ENCODE measurements at regions not wholly inside any gene's neighbourhood (a gene's known extent, or its start where the extent isn't known, plus 50 kb on each side); places are given as distances from the start of the nearest gene placed in this dataset.

DNA sequence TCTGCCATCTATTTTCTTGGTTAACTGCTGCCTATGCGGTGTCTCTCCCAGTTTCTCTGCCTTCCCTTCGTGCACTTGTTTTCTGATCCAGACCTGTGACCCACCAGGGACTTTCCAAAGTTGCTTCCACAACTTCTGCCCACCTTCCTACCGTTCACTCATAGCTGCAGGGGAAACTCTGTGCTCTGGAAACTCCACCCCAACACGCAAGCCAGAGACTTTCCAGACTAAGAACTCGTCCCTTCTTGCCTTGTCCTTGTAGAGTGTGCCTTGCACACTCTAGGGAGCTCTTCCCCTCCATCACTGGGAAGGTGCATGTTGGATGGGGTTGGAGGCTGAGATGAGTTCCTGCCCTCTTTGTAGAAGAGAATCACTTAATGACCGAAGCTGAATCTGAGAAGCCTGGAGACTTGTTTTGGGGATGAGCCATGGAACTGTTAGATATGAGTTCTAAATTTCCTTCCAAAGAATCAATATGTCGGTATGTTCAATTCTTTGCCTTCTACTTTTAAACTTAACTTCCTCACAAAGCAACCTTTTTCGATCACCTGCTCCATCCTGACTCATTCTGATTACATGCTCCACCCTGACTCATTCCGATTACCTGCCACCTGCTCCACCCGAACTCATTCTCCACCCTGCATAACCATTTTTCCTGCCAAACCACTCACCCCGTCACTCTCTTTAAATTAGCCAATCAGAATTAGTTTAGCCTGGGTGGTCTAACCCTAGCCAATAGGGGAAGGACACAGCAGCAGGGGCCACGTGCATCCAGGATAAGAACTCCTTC, 82.1 kb upstream of the CAPRIN2 start:
- 45 to 71% (median 50%) methylated on average over 12 of the region's 12 CpGs for whole genome bisulfite sequencing, 3 donors
- H3K4me1 ChIP-seq (ENCODE audit: control insufficient read depth in 3 of 3, insufficient read depth in 2 of 3, low read depth in 1 of 3, low read length in 2 of 3) = no peaks in the 10 kb centered on the region
- DNase-seq (peak in 1 of 2 donors; percentile 31), FAIRE-seq (no peak)
- H3K36me3 ChIP-seq (ENCODE audit: control insufficient read depth in 3 of 3, insufficient read depth in 2 of 3, low read depth in 1 of 3, low read length in 3 of 3) = no peaks in the 10 kb centered on the region
- no peak overlapping the region for H3K4me3 ChIP-seq (ENCODE audit: low read depth in 1 of 3, low read length in 3 of 3)
- peaks cover 0 to 16% (median 7%) of the 10 kb centered on the region in 3 donors for H3K27me3 ChIP-seq (ENCODE audit: control insufficient read depth in 3 of 3, insufficient read depth in 3 of 3, low read length in 3 of 3)
- H3K27ac ChIP-seq (ENCODE audit: low read depth in 1 of 3, low read length in 2 of 3) = no peak overlapping the region
- H3K9me3 ChIP-seq (ENCODE audit: control insufficient read depth in 2 of 2, insufficient read depth in 1 of 2, low read depth in 1 of 2, low read length in 1 of 2) = peaks cover 0 to 2% of the 10 kb centered on the region in 2 donors

DNA sequence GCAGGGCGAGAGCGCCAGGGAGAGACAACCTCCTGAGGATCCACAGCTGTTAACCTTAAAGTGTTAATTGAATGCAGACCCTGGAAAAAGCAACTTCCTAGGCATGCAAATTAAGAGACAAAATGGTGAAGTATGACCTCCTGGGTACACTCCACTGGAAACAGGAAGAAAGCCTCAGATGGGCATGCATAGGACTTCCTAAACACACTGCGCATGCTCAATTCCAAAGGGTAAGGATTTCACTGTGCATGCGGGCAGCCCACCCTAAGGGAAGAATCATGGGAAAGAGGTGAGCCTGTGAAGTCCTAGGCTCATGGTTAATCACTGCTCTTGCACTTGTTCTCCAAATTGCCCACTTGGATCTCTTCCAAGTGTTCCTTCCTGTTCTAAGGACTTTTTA, 80.5 kb upstream of the CAPRIN2 start:
- WGBS, 3 donors = 80 to 97% (median 87%) methylated on average over 4 of the region's 4 CpGs
- no peaks in the 10 kb centered on the region for H3K4me1 ChIP-seq (ENCODE audit: control insufficient read depth in 3 of 3, insufficient read depth in 2 of 3, low read depth in 1 of 3, low read length in 2 of 3)

DNA sequence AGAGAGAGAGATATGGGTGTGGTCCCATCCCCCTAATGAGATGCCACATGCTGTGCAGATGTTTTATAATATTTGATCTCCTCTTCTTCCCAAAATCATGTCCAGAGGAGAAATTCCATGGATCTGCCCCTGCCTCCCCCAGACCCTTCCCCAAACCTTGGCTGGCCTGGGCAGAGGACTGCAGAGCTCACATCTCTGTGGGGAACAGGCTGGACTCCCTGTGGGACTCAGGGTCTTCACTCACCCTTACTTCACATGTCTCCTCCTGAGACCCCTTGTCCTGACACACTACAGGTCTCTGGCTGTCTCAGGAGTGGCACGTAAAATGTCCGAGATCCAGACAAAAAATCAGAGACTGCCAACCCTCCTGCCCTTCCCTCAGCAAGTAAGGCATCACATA, 76.0 kb upstream of the CAPRIN2 start:
- WGBS, 3 donors = 90 to 93% (median 92%) methylated on average over 2 of the region's 2 CpGs
- DNase-seq (no peak), FAIRE-seq (no peak)
- peaks cover 0 to 9% (median 5%) of the 10 kb centered on the region in 3 donors for H3K27me3 ChIP-seq (ENCODE audit: control insufficient read depth in 3 of 3, insufficient read depth in 3 of 3, low read length in 3 of 3)
- H3K36me3 ChIP-seq (ENCODE audit: control insufficient read depth in 3 of 3, insufficient read depth in 2 of 3, low read depth in 1 of 3, low read length in 3 of 3) = no peaks in the 10 kb centered on the region
- H3K4me1 ChIP-seq (ENCODE audit: control insufficient read depth in 3 of 3, insufficient read depth in 2 of 3, low read depth in 1 of 3, low read length in 2 of 3) = no peaks in the 10 kb centered on the region
- no peak overlapping the region for H3K4me3 ChIP-seq (ENCODE audit: low read depth in 1 of 3, low read length in 3 of 3)
- peaks cover 0 to 2% of the 10 kb centered on the region in 2 donors for H3K9me3 ChIP-seq (ENCODE audit: control insufficient read depth in 2 of 2, insufficient read depth in 1 of 2, low read depth in 1 of 2, low read length in 1 of 2)
- no peak overlapping the region for H3K27ac ChIP-seq (ENCODE audit: low read depth in 1 of 3, low read length in 2 of 3)

More for the DNA sequence above, 80.5 kb upstream of the CAPRIN2 start:
- Histone ChIP-seq H3K27me3 (ENCODE audit: control insufficient read depth in 3 of 3, insufficient read depth in 3 of 3, low read length in 3 of 3) (peaks cover 0 to 12% (median 9%) of the 10 kb centered on the region in 3 donors), H3K36me3 (ENCODE audit: control insufficient read depth in 3 of 3, insufficient read depth in 2 of 3, low read depth in 1 of 3, low read length in 3 of 3) (no peaks in the 10 kb centered on the region), H3K9me3 (ENCODE audit: control insufficient read depth in 2 of 2, insufficient read depth in 1 of 2, low read depth in 1 of 2, low read length in 1 of 2) (peaks cover 0 to 2% of the 10 kb centered on the region in 2 donors), H3K27ac (ENCODE audit: low read depth in 1 of 3, low read length in 2 of 3) (no peak overlapping the region), H3K4me3 (ENCODE audit: low read depth in 1 of 3, low read length in 3 of 3) (no peak overlapping the region)
- DNase-seq = no peak
- no peak for FAIRE-seq

- Histone ChIP-seq H3K9me3 (ENCODE audit: control insufficient read depth in 2 of 2, insufficient read depth in 1 of 2, low read depth in 1 of 2, low read length in 1 of 2) (peaks cover 0 to 2% of the 10 kb centered on the region in 2 donors), H3K4me1 (ENCODE audit: control insufficient read depth in 3 of 3, insufficient read depth in 2 of 3, low read depth in 1 of 3, low read length in 2 of 3) (no peaks in the 10 kb centered on the region), H3K4me3 (ENCODE audit: low read depth in 1 of 3, low read length in 3 of 3) (no peak overlapping the region), H3K36me3 (ENCODE audit: control insufficient read depth in 3 of 3, insufficient read depth in 2 of 3, low read depth in 1 of 3, low read length in 3 of 3) (no peaks in the 10 kb centered on the region), H3K27ac (ENCODE audit: low read depth in 1 of 3, low read length in 2 of 3) (no peak overlapping the region), H3K27me3 (ENCODE audit: control insufficient read depth in 3 of 3, insufficient read depth in 3 of 3, low read length in 3 of 3) (peaks cover 0 to 5% (median 4%) of the 10 kb centered on the region in 3 donors)
- FAIRE-seq (no peak), DNase-seq (no peak)
- 66 to 73% (median 71%) methylated on average over 1 of the region's 1 CpG for WGBS, 3 donors
Measured at GRCh38 chr12:30829876-30830275, 75.1 kb upstream of the CAPRIN2 start.

DNA sequence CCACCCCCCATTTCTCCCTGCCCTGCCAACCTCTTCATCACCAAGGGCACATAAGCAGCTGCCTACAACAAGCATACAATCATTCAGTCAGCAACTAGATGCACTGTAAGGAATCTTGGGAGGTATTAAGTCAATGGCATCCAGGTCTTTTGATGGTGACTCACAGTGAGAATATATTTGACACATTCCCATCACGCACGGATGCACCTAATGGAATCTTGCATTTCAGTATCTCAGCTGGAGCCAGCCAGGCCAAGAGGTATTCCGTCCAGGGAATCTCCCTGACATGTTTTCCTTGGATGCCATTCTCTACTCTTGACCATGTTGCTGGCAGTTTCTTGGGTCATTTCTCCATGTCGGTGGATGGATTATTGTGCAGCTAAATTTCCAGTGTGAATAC, 73.9 kb upstream of the CAPRIN2 start:
- FAIRE-seq (no peak), DNase-seq (no peak)
- WGBS, 3 donors = 73 to 92% (median 91%) methylated on average over 4 of the region's 4 CpGs
- Histone ChIP-seq H3K4me3 (ENCODE audit: low read depth in 1 of 3, low read length in 3 of 3) (no peak overlapping the region), H3K9me3 (ENCODE audit: control insufficient read depth in 2 of 2, insufficient read depth in 1 of 2, low read depth in 1 of 2, low read length in 1 of 2) (peaks cover 0 to under 1% of the 10 kb centered on the region in 2 donors), H3K27ac (ENCODE audit: low read depth in 1 of 3, low read length in 2 of 3) (no peak overlapping the region), H3K36me3 (ENCODE audit: control insufficient read depth in 3 of 3, insufficient read depth in 2 of 3, low read depth in 1 of 3, low read length in 3 of 3) (no peaks in the 10 kb centered on the region), H3K27me3 (ENCODE audit: control insufficient read depth in 3 of 3, insufficient read depth in 3 of 3, low read length in 3 of 3) (peaks cover 0 to 7% (median 5%) of the 10 kb centered on the region in 3 donors), H3K4me1 (ENCODE audit: control insufficient read depth in 3 of 3, insufficient read depth in 2 of 3, low read depth in 1 of 3, low read length in 2 of 3) (no peaks in the 10 kb centered on the region)

- Histone ChIP-seq H3K27me3 (ENCODE audit: control insufficient read depth in 3 of 3, insufficient read depth in 3 of 3, low read length in 3 of 3) (peaks cover 0 to 20% (median 2%) of the 10 kb centered on the region in 3 donors), H3K4me3 (ENCODE audit: low read depth in 1 of 3, low read length in 3 of 3) (no peak overlapping the region), H3K9me3 (ENCODE audit: control insufficient read depth in 2 of 2, insufficient read depth in 1 of 2, low read depth in 1 of 2, low read length in 1 of 2) (no peaks in the 10 kb centered on the region), H3K27ac (ENCODE audit: low read depth in 1 of 3, low read length in 2 of 3) (no peak overlapping the region), H3K4me1 (ENCODE audit: control insufficient read depth in 3 of 3, insufficient read depth in 2 of 3, low read depth in 1 of 3, low read length in 2 of 3) (peaks cover 0 to 4% (median 2%) of the 10 kb centered on the region in 3 donors), H3K36me3 (ENCODE audit: control insufficient read depth in 3 of 3, insufficient read depth in 2 of 3, low read depth in 1 of 3, low read length in 3 of 3) (no peaks in the 10 kb centered on the region)
- DNase-seq (peak in 1 of 2 donors; percentile 41), FAIRE-seq (no peak)
- WGBS, 3 donors = 66 to 84% (median 79%) methylated on average over 15 of the region's 15 CpGs
Measured at GRCh38 chr12:30827101-30828066, 72.6 kb upstream of the CAPRIN2 start.

DNA sequence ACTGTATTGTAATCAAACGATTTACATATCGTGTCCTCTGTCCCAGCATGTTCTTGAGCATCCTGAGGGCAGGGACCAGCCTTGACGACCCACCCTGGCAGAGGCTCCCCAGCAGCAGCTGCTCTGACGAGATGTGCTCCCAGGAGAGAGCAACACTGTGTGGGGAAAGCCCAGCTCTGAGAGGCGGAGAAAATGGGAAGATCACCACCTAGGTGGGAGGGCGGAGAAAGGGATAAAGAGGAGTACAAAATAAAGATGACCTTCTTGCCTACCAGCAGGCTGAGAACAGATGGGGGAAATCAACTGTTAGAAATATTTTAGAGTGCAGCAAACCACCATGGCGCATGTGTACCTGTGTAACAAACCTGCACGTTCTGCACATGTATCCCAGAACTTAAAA, 71.5 kb upstream of the CAPRIN2 start:
- H3K4me1 ChIP-seq (ENCODE audit: control insufficient read depth in 3 of 3, insufficient read depth in 2 of 3, low read depth in 1 of 3, low read length in 2 of 3) = peaks cover 0 to 4% (median 2%) of the 10 kb centered on the region in 3 donors
- H3K27me3 ChIP-seq (ENCODE audit: control insufficient read depth in 3 of 3, insufficient read depth in 3 of 3, low read length in 3 of 3) = peaks cover 0 to 21% (median 2%) of the 10 kb centered on the region in 3 donors
- no peaks in the 10 kb centered on the region for H3K9me3 ChIP-seq (ENCODE audit: control insufficient read depth in 2 of 2, insufficient read depth in 1 of 2, low read depth in 1 of 2, low read length in 1 of 2)
- 84 to 85% (median 85%) methylated on average over 8 of the region's 8 CpGs for WGBS, 3 donors
- H3K4me3 ChIP-seq (ENCODE audit: low read depth in 1 of 3, low read length in 3 of 3) = no peak overlapping the region
- no peak overlapping the region for H3K27ac ChIP-seq (ENCODE audit: low read depth in 1 of 3, low read length in 2 of 3)
- DNase-seq (no peak), FAIRE-seq (no peak)
- no peaks in the 10 kb centered on the region for H3K36me3 ChIP-seq (ENCODE audit: control insufficient read depth in 3 of 3, insufficient read depth in 2 of 3, low read depth in 1 of 3, low read length in 3 of 3)

GRCh38 chr12:30825341-30825740, 70.6 kb upstream of the CAPRIN2 start:
- DNase-seq (no peak), FAIRE-seq (no peak)
- no peaks in the 10 kb centered on the region for H3K36me3 ChIP-seq (ENCODE audit: control insufficient read depth in 3 of 3, insufficient read depth in 2 of 3, low read depth in 1 of 3, low read length in 3 of 3)
- peaks cover 0 to 25% (median 0%) of the 10 kb centered on the region in 3 donors for H3K27me3 ChIP-seq (ENCODE audit: control insufficient read depth in 3 of 3, insufficient read depth in 3 of 3, low read length in 3 of 3)
- WGBS, 3 donors = 67 to 83% (median 70%) methylated on average over 4 of the region's 4 CpGs
- no peak overlapping the region for H3K27ac ChIP-seq (ENCODE audit: low read depth in 1 of 3, low read length in 2 of 3)
- no peak overlapping the region for H3K4me3 ChIP-seq (ENCODE audit: low read depth in 1 of 3, low read length in 3 of 3)
- no peaks in the 10 kb centered on the region for H3K9me3 ChIP-seq (ENCODE audit: control insufficient read depth in 2 of 2, insufficient read depth in 1 of 2, low read depth in 1 of 2, low read length in 1 of 2)
- peaks cover 0 to 4% (median 2%) of the 10 kb centered on the region in 3 donors for H3K4me1 ChIP-seq (ENCODE audit: control insufficient read depth in 3 of 3, insufficient read depth in 2 of 3, low read depth in 1 of 3, low read length in 2 of 3)

Data from small intestine (tissue), 7 donors.